Neural progenitor cell (in vitro differentiated cells): ENCODE measurements at regions not wholly inside any gene's neighbourhood (a gene's known extent, or its start where the extent isn't known, plus 50 kb on each side); places are given as distances from the start of the nearest gene placed in this dataset.
A peak's percentile ranks its signal among the peaks of the same experiment; 100 is the strongest.

Source experiments
- DNase-seq: peaks from one replicate; pipeline ENCODE4 v3.0.0-alpha.2; 2016; ENCODE audit warnings: low spot score
- H2AFZ ChIP-seq: fragments of 200-600 bp; sonication (generic); replicated peaks from 2 replicates; pipeline ENCODE4 v1.6.1; 2016; ENCODE audit warnings: antibody characterized with exemption
- H3F3A ChIP-seq: fragments of 200-600 bp; sonication (generic); 2 replicates; pipeline ENCODE4 v1.6.1; 2016; ENCODE audit warnings: antibody characterized with exemption, low read depth
- H3K27ac ChIP-seq: fragments of 200-600 bp; sonication (generic); 2 replicates; pipeline ENCODE4 v1.5.1; 2016; ENCODE audit warnings: mild to moderate bottlenecking
- H3K27me3 ChIP-seq: fragments of 200-600 bp; sonication (generic); 2 replicates; pipeline ENCODE4 v1.6.1; 2016; ENCODE audit warnings: mild to moderate bottlenecking, moderate library complexity
- H3K36me3 ChIP-seq: fragments of 200-600 bp; sonication (generic); 2 replicates; pipeline ENCODE4 v1.5.1; 2016
- H3K4me1 ChIP-seq: fragments of 200-600 bp; sonication (generic); 2 replicates; pipeline ENCODE4 v1.6.1; 2016; ENCODE audit warnings: mixed run types
- H3K4me2 ChIP-seq: fragments of 200-600 bp; sonication (generic); 2 replicates; pipeline ENCODE4 v1.6.1; 2016
- H3K4me3 ChIP-seq: fragments of 200-600 bp; sonication (generic); 2 replicates; pipeline ENCODE4 v1.5.1; 2016
- H3K79me2 ChIP-seq: fragments of 200-600 bp; sonication (generic); 2 replicates; pipeline ENCODE4 v1.6.1; 2016; ENCODE audit warnings: low read depth
- H3K9ac ChIP-seq: fragments of 200-600 bp; sonication (generic); 2 replicates; pipeline ENCODE4 v1.6.1; 2016
- H3K9me3 ChIP-seq: fragments of 200-600 bp; sonication (generic); 2 replicates; pipeline ENCODE4 v1.5.1; 2016; ENCODE audit warnings: low read depth
- H4K20me1 ChIP-seq: fragments of 200-600 bp; sonication (generic); 2 replicates; pipeline ENCODE4 v1.6.1; 2016; ENCODE audit warnings: low read depth
- H3K27ac Mint-ChIP-seq: 3 replicates; pipeline ENCODE4 v1.8.0; 2021; ENCODE audit warnings: mixed read lengths
- H3K27me3 Mint-ChIP-seq: 2 replicates; pipeline ENCODE4 v1.8.0; 2022; ENCODE audit warnings: low read depth, mild to moderate bottlenecking, inconsistent platforms, moderate library complexity, mixed read lengths; ENCODE audit not compliant: insufficient read depth
- H3K36me3 Mint-ChIP-seq: 3 replicates; pipeline ENCODE4 v1.8.0; 2021; ENCODE audit warnings: mixed read lengths
- H3K4me1 Mint-ChIP-seq: 3 replicates; pipeline ENCODE4 v1.8.0; 2021; ENCODE audit warnings: mixed read lengths
- H3K4me3 Mint-ChIP-seq: 3 replicates; pipeline ENCODE4 v1.8.0; 2021; ENCODE audit warnings: mild to moderate bottlenecking, moderate library complexity, mixed read lengths
- H3K9me3 Mint-ChIP-seq: 3 replicates; pipeline ENCODE4 v1.8.0; 2020; ENCODE audit warnings: mixed read lengths
- EZH2 ChIP-seq: fragments of 200-600 bp; sonication (generic); IDR thresholded peaks from 2 replicates; pipeline ENCODE4 v1.6.1; 2017; ENCODE audit warnings: antibody characterized with exemption, mild to moderate bottlenecking, moderate library complexity
- EZH2phosphoT487 ChIP-seq: fragments of 200-600 bp; sonication (generic); IDR thresholded peaks from 2 replicates; pipeline ENCODE4 v1.6.1; 2017; ENCODE audit warnings: antibody characterized with exemption
- TF ChIP-seq, protein P1 (sequence below): fragments of 200-600 bp; sonication (generic); IDR thresholded peaks from 2 replicates; pipeline ENCODE4 v1.5.1; 2017; ENCODE audit warnings: antibody characterized with exemption, mild to moderate bottlenecking

DNA sequence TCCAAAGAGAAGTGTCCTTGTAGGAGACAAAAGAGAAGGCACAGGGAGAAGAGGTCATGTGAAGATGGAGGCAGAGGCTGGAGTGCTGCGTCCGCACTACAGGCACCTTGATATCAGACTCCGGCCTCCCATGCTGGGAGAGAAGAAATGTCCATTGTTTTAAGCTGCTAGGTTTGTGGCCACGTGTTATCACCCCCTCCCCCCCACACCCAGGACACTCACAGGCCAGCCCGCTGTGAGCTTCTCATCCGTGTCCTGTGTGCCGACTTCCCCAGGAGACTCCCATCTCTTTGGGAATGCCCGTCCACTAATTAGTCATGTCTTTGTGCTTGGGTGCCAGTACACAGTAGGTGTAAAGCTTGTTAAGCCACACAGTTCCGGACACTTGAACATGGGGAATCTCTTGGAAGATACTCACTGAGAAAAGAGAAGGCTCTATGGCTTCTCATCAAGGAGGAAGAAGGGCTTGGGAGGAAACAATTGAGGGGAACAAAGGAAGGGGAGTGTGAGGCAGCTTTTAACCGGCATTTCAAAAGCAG lies 1234.7 kb downstream of the TBC1D22A start:
- Histone ChIP-seq H3K79me2 (no peaks in the 10 kb centered on the region), H3K27me3 (no peaks in the 10 kb centered on the region), H2AFZ (no peak overlapping the region), H3K4me1 (no peaks in the 10 kb centered on the region), H3K36me3 (no peaks in the 10 kb centered on the region), H3F3A (no peaks in the 10 kb centered on the region), H3K4me2 (no peak overlapping the region), H3K9ac (no peak overlapping the region), H3K4me3 (no peak overlapping the region), H3K27ac (no peak overlapping the region), H3K9me3 (no peaks in the 10 kb centered on the region), H4K20me1 (no peaks in the 10 kb centered on the region)
- peak overlapping the region; percentile 8 for H3K27ac Mint-ChIP-seq
- H3K4me1 Mint-ChIP-seq: peaks cover 18% of the 10 kb centered on the region
- TF ChIP-seq EZH2 (no peak), EZH2phosphoT487 (no peak)
- TF ChIP-seq, protein P1, sequence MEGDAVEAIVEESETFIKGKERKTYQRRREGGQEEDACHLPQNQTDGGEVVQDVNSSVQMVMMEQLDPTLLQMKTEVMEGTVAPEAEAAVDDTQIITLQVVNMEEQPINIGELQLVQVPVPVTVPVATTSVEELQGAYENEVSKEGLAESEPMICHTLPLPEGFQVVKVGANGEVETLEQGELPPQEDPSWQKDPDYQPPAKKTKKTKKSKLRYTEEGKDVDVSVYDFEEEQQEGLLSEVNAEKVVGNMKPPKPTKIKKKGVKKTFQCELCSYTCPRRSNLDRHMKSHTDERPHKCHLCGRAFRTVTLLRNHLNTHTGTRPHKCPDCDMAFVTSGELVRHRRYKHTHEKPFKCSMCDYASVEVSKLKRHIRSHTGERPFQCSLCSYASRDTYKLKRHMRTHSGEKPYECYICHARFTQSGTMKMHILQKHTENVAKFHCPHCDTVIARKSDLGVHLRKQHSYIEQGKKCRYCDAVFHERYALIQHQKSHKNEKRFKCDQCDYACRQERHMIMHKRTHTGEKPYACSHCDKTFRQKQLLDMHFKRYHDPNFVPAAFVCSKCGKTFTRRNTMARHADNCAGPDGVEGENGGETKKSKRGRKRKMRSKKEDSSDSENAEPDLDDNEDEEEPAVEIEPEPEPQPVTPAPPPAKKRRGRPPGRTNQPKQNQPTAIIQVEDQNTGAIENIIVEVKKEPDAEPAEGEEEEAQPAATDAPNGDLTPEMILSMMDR: no peak
- H3K9me3 Mint-ChIP-seq: peaks cover 3% of the 10 kb centered on the region
- DNase-seq: peak; percentile 40
- H3K27me3 Mint-ChIP-seq: peaks cover 2% of the 10 kb centered on the region
- no peaks in the 10 kb centered on the region for H3K36me3 Mint-ChIP-seq
- no peak overlapping the region for H3K4me3 Mint-ChIP-seq

DNA sequence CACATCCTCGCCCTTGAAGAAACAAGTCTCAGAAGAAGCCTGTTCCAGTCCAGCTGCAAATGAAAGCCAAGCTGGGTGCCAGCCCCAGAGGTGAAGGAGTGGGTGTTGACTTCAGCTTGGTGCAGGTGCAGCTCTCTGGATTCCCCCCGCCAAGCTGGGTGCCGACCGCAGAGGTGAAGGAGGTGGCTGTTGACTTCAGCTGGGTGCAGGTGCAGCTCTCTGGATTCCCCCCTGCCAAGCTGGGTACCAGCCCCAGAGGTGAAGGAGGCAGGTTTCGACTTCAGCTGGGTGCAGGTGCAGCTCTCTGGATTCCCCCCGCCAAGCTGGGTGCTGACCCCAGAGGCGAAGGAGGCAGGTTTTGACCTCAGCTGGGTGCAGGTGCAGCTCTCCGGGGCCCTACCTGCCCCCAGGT lies 1234.0 kb downstream of the TBC1D22A start:
- H3K9me3 Mint-ChIP-seq: peaks cover 3% of the 10 kb centered on the region
- no peaks in the 10 kb centered on the region for H3K36me3 Mint-ChIP-seq
- DNase-seq: no peak
- Histone ChIP-seq H3K4me1 (no peaks in the 10 kb centered on the region), H3K27ac (no peak overlapping the region), H3F3A (no peaks in the 10 kb centered on the region), H3K27me3 (no peaks in the 10 kb centered on the region), H3K79me2 (no peaks in the 10 kb centered on the region), H4K20me1 (no peaks in the 10 kb centered on the region), H2AFZ (no peak overlapping the region), H3K4me2 (no peak overlapping the region), H3K9ac (no peak overlapping the region), H3K4me3 (no peak overlapping the region), H3K9me3 (no peaks in the 10 kb centered on the region), H3K36me3 (no peaks in the 10 kb centered on the region)
- H3K4me3 Mint-ChIP-seq: no peak overlapping the region
- no peak overlapping the region for H3K27ac Mint-ChIP-seq
- H3K27me3 Mint-ChIP-seq: peaks cover 3% of the 10 kb centered on the region
- H3K4me1 Mint-ChIP-seq: peaks cover 18% of the 10 kb centered on the region
- TF ChIP-seq, protein P1: no peak
- no peak for TF ChIP-seq EZH2
- TF ChIP-seq EZH2phosphoT487: no peak

DNA sequence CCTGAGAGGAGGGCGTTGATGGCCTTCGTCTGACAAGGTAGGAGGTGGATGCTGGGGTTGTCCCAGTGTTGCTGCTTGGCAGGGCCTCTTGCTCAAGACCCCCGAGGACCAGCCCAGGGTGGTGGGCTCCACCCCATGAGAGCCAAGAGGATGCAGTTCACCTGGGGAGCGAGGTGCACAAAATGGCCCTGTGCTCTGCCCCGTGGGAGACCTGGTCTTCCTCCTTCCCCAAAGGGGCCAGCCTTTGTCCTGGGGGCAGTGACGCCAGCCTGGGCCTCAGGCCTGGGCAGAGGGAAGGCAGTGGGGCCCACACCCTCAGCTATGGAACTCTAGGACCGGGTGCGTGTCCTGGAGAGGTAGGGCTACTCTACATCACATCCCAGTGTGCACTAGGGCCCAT lies 1233.3 kb downstream of the TBC1D22A start:
- Histone ChIP-seq H3F3A (no peaks in the 10 kb centered on the region), H3K79me2 (no peaks in the 10 kb centered on the region), H3K27ac (no peak overlapping the region), H4K20me1 (no peaks in the 10 kb centered on the region), H2AFZ (no peak overlapping the region), H3K36me3 (no peaks in the 10 kb centered on the region), H3K4me1 (no peaks in the 10 kb centered on the region), H3K27me3 (no peaks in the 10 kb centered on the region), H3K9me3 (no peaks in the 10 kb centered on the region), H3K4me3 (no peak overlapping the region), H3K4me2 (no peak overlapping the region), H3K9ac (no peak overlapping the region)
- H3K27ac Mint-ChIP-seq: no peak overlapping the region
- H3K27me3 Mint-ChIP-seq: peaks cover 6% of the 10 kb centered on the region
- no peaks in the 10 kb centered on the region for H3K36me3 Mint-ChIP-seq
- DNase-seq: no peak
- H3K4me3 Mint-ChIP-seq: no peak overlapping the region
- TF ChIP-seq, protein P1: no peak
- TF ChIP-seq EZH2 (no peak), EZH2phosphoT487 (no peak)
- H3K4me1 Mint-ChIP-seq: peaks cover 18% of the 10 kb centered on the region
- no peaks in the 10 kb centered on the region for H3K9me3 Mint-ChIP-seq
